HepG2 (cell line): ENCODE measurements at regions not wholly inside any gene's neighbourhood (a gene's known extent, or its start where the extent isn't known, plus 50 kb on each side); places are given as distances from the start of the nearest gene placed in this dataset.

Experiments used
- GPN1 ChIP-seq: sonication (generic); formaldehyde crosslinking; IDR thresholded peaks from 2 replicates; pipeline ENCODE4 v1.5.1; 2020; ENCODE audit warnings: missing genetic modification reagents, borderline replicate concordance
- ISL2 ChIP-seq: sonication (generic); formaldehyde crosslinking; IDR thresholded peaks from 2 replicates; pipeline ENCODE4 v1.5.0; 2020; ENCODE audit warnings: missing genetic modification reagents
- PHF21A ChIP-seq: sonication (generic); formaldehyde crosslinking; IDR thresholded peaks from 2 replicates; pipeline ENCODE4 v1.5.0; 2020; ENCODE audit warnings: mild to moderate bottlenecking, missing genetic modification reagents
- PHF8 ChIP-seq: sonication (generic); formaldehyde crosslinking; IDR thresholded peaks from 2 replicates; pipeline ENCODE4 v1.5.0; 2020; ENCODE audit warnings: missing genetic modification reagents
- TF ChIP-seq, protein P1 (sequence below): sonication (generic); formaldehyde crosslinking; IDR thresholded peaks from 2 replicates; pipeline ENCODE4 v1.9.0; 2021; ENCODE audit warnings: missing genetic modification reagents, borderline replicate concordance
- TF ChIP-seq, protein P2 (sequence below): sonication (generic); formaldehyde crosslinking; IDR thresholded peaks from 2 replicates; pipeline ENCODE4 v1.5.0; 2020; ENCODE audit warnings: mild to moderate bottlenecking, missing genetic modification reagents, moderate library complexity

DNA sequence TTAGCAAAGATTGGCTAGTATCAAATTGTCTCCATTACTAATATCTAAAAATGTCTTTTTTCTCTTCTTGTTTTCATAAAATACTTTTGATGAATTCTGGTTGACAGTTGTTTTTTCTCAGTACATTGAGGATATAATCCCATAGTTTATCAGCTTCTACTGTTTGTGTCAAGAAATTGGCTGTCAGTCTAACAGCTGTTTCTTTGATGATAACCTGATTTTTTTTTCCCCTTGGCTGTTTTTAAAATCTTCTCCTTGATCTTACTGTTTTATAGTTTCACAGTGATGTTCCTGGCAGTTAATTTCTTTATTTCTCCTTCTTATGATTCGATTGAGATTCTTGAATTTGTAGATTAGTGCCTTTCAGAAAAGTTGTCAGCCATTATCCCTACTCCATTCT is 315.3 kb upstream of the PMFBP1 start:
- TF ChIP-seq, protein P1, sequence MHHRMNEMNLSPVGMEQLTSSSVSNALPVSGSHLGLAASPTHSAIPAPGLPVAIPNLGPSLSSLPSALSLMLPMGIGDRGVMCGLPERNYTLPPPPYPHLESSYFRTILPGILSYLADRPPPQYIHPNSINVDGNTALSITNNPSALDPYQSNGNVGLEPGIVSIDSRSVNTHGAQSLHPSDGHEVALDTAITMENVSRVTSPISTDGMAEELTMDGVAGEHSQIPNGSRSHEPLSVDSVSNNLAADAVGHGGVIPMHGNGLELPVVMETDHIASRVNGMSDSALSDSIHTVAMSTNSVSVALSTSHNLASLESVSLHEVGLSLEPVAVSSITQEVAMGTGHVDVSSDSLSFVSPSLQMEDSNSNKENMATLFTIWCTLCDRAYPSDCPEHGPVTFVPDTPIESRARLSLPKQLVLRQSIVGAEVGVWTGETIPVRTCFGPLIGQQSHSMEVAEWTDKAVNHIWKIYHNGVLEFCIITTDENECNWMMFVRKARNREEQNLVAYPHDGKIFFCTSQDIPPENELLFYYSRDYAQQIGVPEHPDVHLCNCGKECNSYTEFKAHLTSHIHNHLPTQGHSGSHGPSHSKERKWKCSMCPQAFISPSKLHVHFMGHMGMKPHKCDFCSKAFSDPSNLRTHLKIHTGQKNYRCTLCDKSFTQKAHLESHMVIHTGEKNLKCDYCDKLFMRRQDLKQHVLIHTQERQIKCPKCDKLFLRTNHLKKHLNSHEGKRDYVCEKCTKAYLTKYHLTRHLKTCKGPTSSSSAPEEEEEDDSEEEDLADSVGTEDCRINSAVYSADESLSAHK (CRISPR knock-in tag) = no peak
- TF ChIP-seq PHF8 (CRISPR knock-in tag) = no peak
- no peak for TF ChIP-seq PHF21A (CRISPR knock-in tag)
- TF ChIP-seq GPN1 (CRISPR knock-in tag) = no peak
- TF ChIP-seq ISL2 = no peak
- TF ChIP-seq, protein P2, sequence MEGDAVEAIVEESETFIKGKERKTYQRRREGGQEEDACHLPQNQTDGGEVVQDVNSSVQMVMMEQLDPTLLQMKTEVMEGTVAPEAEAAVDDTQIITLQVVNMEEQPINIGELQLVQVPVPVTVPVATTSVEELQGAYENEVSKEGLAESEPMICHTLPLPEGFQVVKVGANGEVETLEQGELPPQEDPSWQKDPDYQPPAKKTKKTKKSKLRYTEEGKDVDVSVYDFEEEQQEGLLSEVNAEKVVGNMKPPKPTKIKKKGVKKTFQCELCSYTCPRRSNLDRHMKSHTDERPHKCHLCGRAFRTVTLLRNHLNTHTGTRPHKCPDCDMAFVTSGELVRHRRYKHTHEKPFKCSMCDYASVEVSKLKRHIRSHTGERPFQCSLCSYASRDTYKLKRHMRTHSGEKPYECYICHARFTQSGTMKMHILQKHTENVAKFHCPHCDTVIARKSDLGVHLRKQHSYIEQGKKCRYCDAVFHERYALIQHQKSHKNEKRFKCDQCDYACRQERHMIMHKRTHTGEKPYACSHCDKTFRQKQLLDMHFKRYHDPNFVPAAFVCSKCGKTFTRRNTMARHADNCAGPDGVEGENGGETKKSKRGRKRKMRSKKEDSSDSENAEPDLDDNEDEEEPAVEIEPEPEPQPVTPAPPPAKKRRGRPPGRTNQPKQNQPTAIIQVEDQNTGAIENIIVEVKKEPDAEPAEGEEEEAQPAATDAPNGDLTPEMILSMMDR (CRISPR knock-in tag) = no peak
